ENCODE measurements at regions not wholly inside any gene's neighbourhood (a gene's known extent, or its start where the extent isn't known, plus 50 kb on each side); places are given as distances from the start of the nearest gene placed in this dataset.
A peak's percentile ranks its signal among the peaks of the same experiment; 100 is the strongest.

DNA sequence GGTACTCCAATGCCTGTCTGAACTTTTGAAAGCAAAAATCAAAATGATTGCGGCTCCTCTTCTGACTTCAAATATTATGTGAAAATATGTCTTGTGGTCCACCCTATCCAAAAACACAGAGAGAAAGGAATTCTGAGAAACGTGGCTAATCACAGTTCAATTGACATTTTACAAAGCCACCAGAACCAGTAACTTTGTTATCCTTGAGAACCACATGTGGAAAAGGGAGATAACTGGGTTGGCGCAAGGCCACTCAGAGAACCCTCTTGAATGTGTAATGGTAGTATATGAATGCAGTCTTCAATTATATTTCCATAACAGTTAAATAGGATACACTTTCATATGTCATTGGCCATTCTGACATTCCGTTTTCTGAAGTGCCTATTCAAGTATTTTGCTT, 1030.0 kb upstream of the TMPRSS15 start (continued):
- peak; percentile 65; the same call in 1 of the 2 replicates for TF ChIP-seq TCF3 (CRISPR knock-in tag; IDR thresholded peaks at IDR 0.05)
- no peak for TF ChIP-seq ZC3H11A (IDR thresholded peaks at IDR 0.05; ENCODE audit: low read depth, low read length)

DNA sequence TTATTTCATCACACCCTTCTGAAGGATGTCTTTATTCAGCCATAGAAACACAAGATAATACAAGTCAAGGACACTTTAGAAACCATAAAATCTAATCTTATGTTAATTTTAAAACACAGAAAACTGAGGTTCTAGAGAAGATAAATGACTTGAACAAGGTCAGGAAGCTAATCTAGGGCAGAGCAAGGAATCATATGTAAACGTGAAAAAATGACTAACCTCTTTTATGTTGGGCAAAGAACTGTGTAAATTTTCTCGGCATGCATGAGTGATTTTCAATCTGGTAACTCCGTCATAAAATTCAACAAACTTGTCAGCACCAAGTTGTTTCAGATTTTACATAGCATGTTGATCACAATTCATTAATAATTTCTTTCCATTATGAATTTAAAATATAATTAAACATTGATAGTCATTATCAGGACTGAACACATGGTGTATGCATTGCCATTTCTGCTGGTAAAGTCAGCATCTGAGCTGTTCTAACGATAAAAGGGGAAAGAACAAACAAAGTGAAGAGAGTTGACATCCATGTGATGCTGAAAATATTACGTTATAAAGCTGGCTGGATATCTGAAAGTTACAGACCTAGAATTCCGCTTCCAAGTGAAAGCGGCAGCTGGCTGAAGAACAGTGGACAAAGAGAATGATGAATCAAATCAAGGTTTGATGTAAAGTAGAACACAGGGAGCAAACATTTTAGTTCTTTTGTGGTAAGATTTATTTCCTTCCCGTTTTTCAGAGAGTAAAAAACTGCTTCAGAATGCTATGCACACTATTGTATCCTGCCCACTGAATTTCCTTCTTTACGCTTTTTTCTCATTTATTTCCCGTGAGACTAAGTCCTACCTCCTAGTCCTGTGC, 1037.4 kb upstream of the TMPRSS15 start:
- no peak overlapping the region; the same call in 1 of the 2 replicates for H3K4me2 ChIP-seq (ENCODE audit: insufficient read depth, low read length)
- H3K27ac ChIP-seq (ENCODE audit: extremely low read depth, low read depth, low read length): peak overlapping the region; percentile 52; the same call in 2 of the 3 replicates
- BruUV-seq (replicated peaks): no TSS peak
- no peaks in the 10 kb centered on the region for H3K4me1 ChIP-seq (replicated peaks in 1 of 2; ENCODE audit: control insufficient read depth in 2 of 2, insufficient read depth in 2 of 2, low read length in 2 of 2)
- no peak overlapping the region for H3K4me3 ChIP-seq
- 5% methylated on average over 10 of the region's 10 CpGs for WGBS (ENCODE audit: insufficient coverage, low coverage, missing lambda C conversion rate)
- ChIA-PET CTCF (ENCODE audit: low intra/inter-chr PET ratio) (no interaction called here), POLR2A (interaction anchor here (1.4 kb wide), 1 partner anchor 10 kb away, joined by 3 read pairs; no protein-coding TSS in a partner anchor)
- H3K9me1 ChIP-seq (ENCODE audit: control insufficient read depth, insufficient read depth, low read length): no peaks in the 10 kb centered on the region
- FAIRE-seq (no peak), DNase-seq (ENCODE audit: extremely low read depth in 1 of 4, low spot score in 3 of 4) (peak; percentile 8 to 48 (median 15)), ATAC-seq (peak; percentile 80)
- no peaks in the 10 kb centered on the region for H4K20me1 ChIP-seq (replicated peaks; ENCODE audit: control insufficient read depth, insufficient read depth, low read length)
- peaks cover 33% of the 10 kb centered on the region; the same call in 2 of the 3 replicates for H3K79me2 ChIP-seq (ENCODE audit: control insufficient read depth, insufficient read depth, low read length)
- H2AFZ ChIP-seq (ENCODE audit: low read depth, low read length): no peak overlapping the region
- no peak overlapping the region for H3K9ac ChIP-seq (ENCODE audit: insufficient read depth in 1 of 2, low read depth in 2 of 2, low read length in 2 of 2)
- intact Hi-C loops (cut with micrococcal nuclease): no loop called here
- H3K36me3 ChIP-seq (ENCODE audit: control insufficient read depth, insufficient read depth, low read length): no peaks in the 10 kb centered on the region
- no peaks in the 10 kb centered on the region for H3K9me3 ChIP-seq (replicated peaks; ENCODE audit: control insufficient read depth, insufficient read depth, low read depth, low read length)
- in situ Hi-C loops (cut with MboI): no loop called here
- H3K27me3 ChIP-seq (ENCODE audit: control insufficient read depth in 2 of 2, insufficient read depth in 2 of 2, low read length in 2 of 2): no peaks in the 10 kb centered on the region
- peak; percentile 79 for TF ChIP-seq CBFA2T3 (IDR thresholded peaks at IDR 0.05)
- TF ChIP-seq MEIS2 (IDR thresholded peaks at IDR 0.05; ENCODE audit: partially characterized antibody): peak; percentile 23
- TF ChIP-seq MTA2 (IDR thresholded peaks at IDR 0.05; ENCODE audit: low read depth): peak; percentile 20; the same call in 1 of the 2 replicates
- TF ChIP-seq ATF6 (CRISPR knock-in tag; IDR thresholded peaks at IDR 0.05): no peak
- TF ChIP-seq EP300 (IDR thresholded peaks at IDR 0.05; ENCODE audit: low read length): peak; percentile 3; the same call in 1 of the 2 replicates
- TF ChIP-seq, protein P1, sequence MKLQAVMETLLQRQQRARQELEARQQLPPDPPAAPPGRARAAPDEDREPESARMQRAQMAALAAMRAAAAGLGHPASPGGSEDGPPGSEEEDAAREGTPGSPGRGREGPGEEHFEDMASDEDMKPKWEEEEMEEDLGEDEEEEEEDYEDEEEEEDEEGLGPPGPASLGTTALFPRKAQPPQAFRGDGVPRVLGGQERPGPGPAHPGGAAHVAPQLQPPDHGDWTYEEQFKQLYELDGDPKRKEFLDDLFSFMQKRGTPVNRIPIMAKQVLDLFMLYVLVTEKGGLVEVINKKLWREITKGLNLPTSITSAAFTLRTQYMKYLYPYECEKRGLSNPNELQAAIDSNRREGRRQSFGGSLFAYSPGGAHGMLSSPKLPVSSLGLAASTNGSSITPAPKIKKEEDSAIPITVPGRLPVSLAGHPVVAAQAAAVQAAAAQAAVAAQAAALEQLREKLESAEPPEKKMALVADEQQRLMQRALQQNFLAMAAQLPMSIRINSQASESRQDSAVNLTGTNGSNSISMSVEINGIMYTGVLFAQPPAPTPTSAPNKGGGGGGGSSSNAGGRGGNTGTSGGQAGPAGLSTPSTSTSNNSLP (IDR thresholded peaks at IDR 0.05; ENCODE audit: borderline replicate concordance, low read depth, low read length): 0 out of 2 replicates have a peak, but pooled peaks have one; percentile 40
- TF ChIP-seq CBFA2T2 (conservative IDR thresholded peaks at IDR 0.05): peak; percentile 63
- TF ChIP-seq ZNF512 (tag; IDR thresholded peaks at IDR 0.05): no peak
- no peak for TF ChIP-seq ZBTB43 (CRISPR knock-in tag; IDR thresholded peaks at IDR 0.05)
- peak; percentile 76; the same call in 1 of the 2 replicates for TF ChIP-seq ARID1B (IDR thresholded peaks at IDR 0.05)
- 0 out of 2 replicates have a peak, but pooled peaks have one; percentile 49 for TF ChIP-seq TEAD4 (IDR thresholded peaks at IDR 0.05; ENCODE audit: low read length)
- no peak for TF ChIP-seq TEAD4 (CRISPR knock-in tag; IDR thresholded peaks at IDR 0.05; ENCODE audit: borderline replicate concordance)

All from K562 (cell line).